SH-SY5Y (cell line): ENCODE measurements at regions not wholly inside any gene's neighbourhood (a gene's known extent, or its start where the extent isn't known, plus 50 kb on each side); places are given as distances from the start of the nearest gene placed in this dataset.

Experiments used
- GATA2 ChIP-seq: IDR thresholded peaks from 2 replicates; pipeline ENCODE4 v1.6.1; 2011; ENCODE audit warnings: mild to moderate bottlenecking, low read depth, low read length
- GATA3 ChIP-seq: IDR thresholded peaks from 2 replicates; pipeline ENCODE4 v1.6.1; 2011; ENCODE audit warnings: low read depth, mild to moderate bottlenecking, low read length, moderate library complexity

- TF ChIP-seq GATA2 (no peak), GATA3 (no peak)
These were observed 498.3 kb upstream of the DAB1 start for GRCh38 chr1:57922130-57922529.
